WI38 (cell line): ENCODE measurements at regions not wholly inside any gene's neighbourhood (a gene's known extent, or its start where the extent isn't known, plus 50 kb on each side); places are given as distances from the start of the nearest gene placed in this dataset.

ENCODE experiments used
- H3K4me3 ChIP-seq: 2 replicates; pipeline ENCODE4 v1.5.1; 2011; ENCODE audit warnings: low read depth, mild to moderate bottlenecking, control low read depth, low read length
- CTCF ChIP-seq: IDR thresholded peaks from 2 replicates; pipeline ENCODE4 v1.5.1; 2012; ENCODE audit warnings: low read depth, mild to moderate bottlenecking, control low read depth, low read length

GRCh38 chr16:51409001-51409675 is 258.1 kb upstream of the SALL1 start:
- H3K4me3 ChIP-seq = no peak overlapping the region
- TF ChIP-seq CTCF = no peak

DNA sequence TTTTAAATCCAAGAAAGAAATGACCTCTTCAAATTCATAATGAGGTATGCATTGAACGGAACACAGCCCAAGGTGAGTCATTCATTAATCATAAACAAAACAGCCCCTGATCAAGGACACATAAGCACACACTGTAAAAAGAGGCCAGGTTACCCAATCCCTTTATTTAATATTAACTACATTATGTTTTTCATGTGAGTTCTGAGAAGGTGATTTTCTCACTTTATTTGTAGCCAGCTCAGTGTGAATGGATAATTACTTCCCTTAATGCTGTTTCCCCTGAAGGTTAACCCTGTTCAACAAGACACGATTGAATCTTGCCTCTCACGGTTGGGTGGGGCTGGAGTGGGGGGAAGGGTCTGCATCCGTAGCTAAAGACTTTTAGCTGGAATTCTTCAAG is 257.3 kb upstream of the SALL1 start:
- no peak for TF ChIP-seq CTCF
- H3K4me3 ChIP-seq = no peak overlapping the region

GRCh38 chr16:51407921-51408320 is 256.9 kb upstream of the SALL1 start:
- H3K4me3 ChIP-seq = no peak overlapping the region
- TF ChIP-seq CTCF = no peak

DNA sequence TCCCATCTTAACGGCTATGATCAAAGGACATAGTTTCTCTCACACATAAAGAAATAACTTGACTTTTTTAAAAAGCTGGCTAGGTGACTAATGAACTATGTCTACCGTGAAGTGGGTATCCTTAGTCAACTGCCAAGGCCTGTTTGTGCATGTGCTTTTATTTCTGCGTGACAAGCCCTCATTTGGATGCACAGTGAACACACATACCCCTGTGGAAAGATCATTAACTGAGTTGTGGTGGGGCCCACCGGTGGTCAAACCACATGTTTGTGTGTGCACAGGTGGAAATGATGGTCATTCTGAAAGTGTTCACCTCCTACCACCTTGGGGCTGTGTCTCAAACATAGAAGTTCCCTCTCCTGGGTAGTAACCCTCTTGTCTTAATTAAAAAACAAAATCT is 256.1 kb upstream of the SALL1 start:
- H3K4me3 ChIP-seq = no peak overlapping the region
- TF ChIP-seq CTCF = no peak

DNA sequence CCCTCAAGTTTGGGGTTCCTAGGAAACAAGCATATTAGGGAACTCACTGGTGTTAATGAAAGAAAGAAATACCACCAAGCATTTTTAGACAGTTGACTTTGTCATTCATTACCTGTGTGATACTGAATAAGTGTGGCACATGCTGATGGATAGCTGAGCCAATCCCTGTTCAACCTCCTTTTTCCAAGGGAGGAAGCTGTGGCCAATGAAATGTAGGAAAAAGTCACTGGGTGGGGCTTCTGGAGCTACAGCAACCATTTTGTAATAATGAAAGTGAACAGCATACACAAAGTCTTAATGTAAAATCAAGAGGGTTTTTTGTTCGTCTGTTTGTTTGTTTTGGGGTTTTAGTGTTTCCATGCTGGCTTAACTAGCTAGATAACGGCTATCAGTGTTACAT is 254.3 kb upstream of the SALL1 start:
- no peak overlapping the region for H3K4me3 ChIP-seq
- no peak for TF ChIP-seq CTCF

DNA sequence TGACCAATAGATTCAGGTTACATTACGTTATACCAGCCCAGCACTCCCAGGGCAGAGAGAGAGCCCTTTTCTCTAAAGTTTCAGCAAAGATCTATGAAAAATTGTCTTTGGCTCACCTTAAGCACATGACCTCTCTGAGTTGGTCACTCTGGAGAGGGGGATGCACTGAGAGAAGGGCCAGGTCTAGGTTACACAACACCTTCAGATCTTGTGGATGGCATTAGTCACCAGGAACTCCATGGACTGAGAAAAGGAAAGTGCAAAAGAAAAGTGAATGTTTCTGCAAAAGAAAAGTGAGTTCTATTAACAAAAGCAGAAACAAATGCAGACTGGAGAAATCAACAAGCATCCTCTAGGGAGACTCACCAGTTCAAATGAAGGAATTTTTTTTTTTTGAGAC is 253.3 kb upstream of the SALL1 start:
- no peak for TF ChIP-seq CTCF
- H3K4me3 ChIP-seq = no peak overlapping the region

- no peak for TF ChIP-seq CTCF
- H3K4me3 ChIP-seq = no peak overlapping the region
Observed at GRCh38 chr16:51402785-51403184, 251.7 kb upstream of the SALL1 start.
